PC-3 (cell line): ENCODE measurements at regions not wholly inside any gene's neighbourhood (a gene's known extent, or its start where the extent isn't known, plus 50 kb on each side); places are given as distances from the start of the nearest gene placed in this dataset.

ENCODE experiments used
- EZH2 ChIP-seq: fragments of 300-600 bp; sonication (generic); IDR thresholded peaks from one replicate; pipeline ENCODE4 v1.6.1; 2017; ENCODE audit warnings: antibody characterized with exemption, mild to moderate bottlenecking, low read length; ENCODE audit not compliant: unreplicated experiment
- EZH2phosphoT487 ChIP-seq: fragments of 300-600 bp; sonication (generic); IDR thresholded peaks from 2 replicates; pipeline ENCODE4 v1.6.1; 2018; ENCODE audit warnings: mild to moderate bottlenecking, antibody characterized with exemption, low read length, borderline replicate concordance
- TF ChIP-seq, protein P1 (sequence below): fragments of 300-600 bp; sonication (generic); conservative IDR thresholded peaks from 2 replicates; pipeline ENCODE4 v1.5.1; 2017; ENCODE audit warnings: antibody characterized with exemption, low read depth, mild to moderate bottlenecking, low read length

DNA sequence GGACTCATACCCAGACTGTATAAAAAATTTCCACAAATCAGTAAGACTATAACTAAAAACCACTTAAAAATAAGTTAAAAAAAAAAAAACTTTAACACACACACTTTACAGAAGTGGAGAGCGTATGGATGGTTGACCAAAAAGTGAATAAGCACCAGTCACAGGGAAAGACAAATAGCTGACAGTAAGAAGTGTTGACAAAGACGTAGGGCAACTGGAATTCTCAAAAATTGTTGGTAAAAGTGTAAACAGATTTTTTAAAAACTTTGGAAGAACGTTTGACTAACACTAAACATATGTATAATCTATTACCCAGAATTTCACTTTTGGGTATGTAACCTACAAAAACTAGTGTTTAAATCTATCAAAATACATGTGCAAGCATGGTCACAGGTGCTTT is 73.7 kb downstream of the TMEM212 start:
- TF ChIP-seq, protein P1, sequence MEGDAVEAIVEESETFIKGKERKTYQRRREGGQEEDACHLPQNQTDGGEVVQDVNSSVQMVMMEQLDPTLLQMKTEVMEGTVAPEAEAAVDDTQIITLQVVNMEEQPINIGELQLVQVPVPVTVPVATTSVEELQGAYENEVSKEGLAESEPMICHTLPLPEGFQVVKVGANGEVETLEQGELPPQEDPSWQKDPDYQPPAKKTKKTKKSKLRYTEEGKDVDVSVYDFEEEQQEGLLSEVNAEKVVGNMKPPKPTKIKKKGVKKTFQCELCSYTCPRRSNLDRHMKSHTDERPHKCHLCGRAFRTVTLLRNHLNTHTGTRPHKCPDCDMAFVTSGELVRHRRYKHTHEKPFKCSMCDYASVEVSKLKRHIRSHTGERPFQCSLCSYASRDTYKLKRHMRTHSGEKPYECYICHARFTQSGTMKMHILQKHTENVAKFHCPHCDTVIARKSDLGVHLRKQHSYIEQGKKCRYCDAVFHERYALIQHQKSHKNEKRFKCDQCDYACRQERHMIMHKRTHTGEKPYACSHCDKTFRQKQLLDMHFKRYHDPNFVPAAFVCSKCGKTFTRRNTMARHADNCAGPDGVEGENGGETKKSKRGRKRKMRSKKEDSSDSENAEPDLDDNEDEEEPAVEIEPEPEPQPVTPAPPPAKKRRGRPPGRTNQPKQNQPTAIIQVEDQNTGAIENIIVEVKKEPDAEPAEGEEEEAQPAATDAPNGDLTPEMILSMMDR, result no peak
- TF ChIP-seq EZH2 (no peak), EZH2phosphoT487 (no peak)
